ENCODE measurements at regions not wholly inside any gene's neighbourhood (a gene's known extent, or its start where the extent isn't known, plus 50 kb on each side); places are given as distances from the start of the nearest gene placed in this dataset.

DNA sequence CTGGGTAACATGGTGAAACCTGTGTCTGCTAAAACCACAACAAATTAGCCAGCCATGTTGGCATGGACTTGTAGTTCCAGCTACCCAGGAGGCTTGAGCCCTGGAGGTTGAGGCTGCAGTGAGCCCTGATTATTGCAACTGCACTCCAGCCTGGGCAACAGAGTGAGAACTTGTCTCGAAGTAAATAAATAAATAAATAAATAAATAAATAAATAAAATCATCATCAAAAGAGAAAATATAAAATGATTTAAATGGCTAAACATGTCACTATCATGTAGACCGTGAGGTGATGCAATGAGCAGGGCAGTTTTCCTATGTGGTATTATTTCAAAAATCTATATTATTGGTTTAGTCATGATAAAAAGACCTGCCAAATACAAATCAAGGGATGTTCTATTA lies 2074.3 kb downstream of the PCDH9 start:
- TF ChIP-seq, protein P1, sequence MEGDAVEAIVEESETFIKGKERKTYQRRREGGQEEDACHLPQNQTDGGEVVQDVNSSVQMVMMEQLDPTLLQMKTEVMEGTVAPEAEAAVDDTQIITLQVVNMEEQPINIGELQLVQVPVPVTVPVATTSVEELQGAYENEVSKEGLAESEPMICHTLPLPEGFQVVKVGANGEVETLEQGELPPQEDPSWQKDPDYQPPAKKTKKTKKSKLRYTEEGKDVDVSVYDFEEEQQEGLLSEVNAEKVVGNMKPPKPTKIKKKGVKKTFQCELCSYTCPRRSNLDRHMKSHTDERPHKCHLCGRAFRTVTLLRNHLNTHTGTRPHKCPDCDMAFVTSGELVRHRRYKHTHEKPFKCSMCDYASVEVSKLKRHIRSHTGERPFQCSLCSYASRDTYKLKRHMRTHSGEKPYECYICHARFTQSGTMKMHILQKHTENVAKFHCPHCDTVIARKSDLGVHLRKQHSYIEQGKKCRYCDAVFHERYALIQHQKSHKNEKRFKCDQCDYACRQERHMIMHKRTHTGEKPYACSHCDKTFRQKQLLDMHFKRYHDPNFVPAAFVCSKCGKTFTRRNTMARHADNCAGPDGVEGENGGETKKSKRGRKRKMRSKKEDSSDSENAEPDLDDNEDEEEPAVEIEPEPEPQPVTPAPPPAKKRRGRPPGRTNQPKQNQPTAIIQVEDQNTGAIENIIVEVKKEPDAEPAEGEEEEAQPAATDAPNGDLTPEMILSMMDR (IDR thresholded peaks at IDR 0.05 in 4 of 5, conservative IDR thresholded peaks at IDR 0.05 in 1 of 5) = no peak
- TF ChIP-seq POLR2A (IDR thresholded peaks at IDR 0.05) = no peak

Measured in gastrocnemius medialis (tissue), 4 donors.